Neural progenitor cell (in vitro differentiated cells): ENCODE measurements at regions not wholly inside any gene's neighbourhood (a gene's known extent, or its start where the extent isn't known, plus 50 kb on each side); places are given as distances from the start of the nearest gene placed in this dataset.

Experiments used
- EZH2 ChIP-seq: fragments of 200-600 bp; sonication (generic); IDR thresholded peaks from 2 replicates; pipeline ENCODE4 v1.6.1; 2017; ENCODE audit warnings: antibody characterized with exemption, mild to moderate bottlenecking, moderate library complexity
- EZH2phosphoT487 ChIP-seq: fragments of 200-600 bp; sonication (generic); IDR thresholded peaks from 2 replicates; pipeline ENCODE4 v1.6.1; 2017; ENCODE audit warnings: antibody characterized with exemption
- TF ChIP-seq, protein P1 (sequence below): fragments of 200-600 bp; sonication (generic); IDR thresholded peaks from 2 replicates; pipeline ENCODE4 v1.5.1; 2017; ENCODE audit warnings: antibody characterized with exemption, mild to moderate bottlenecking

DNA sequence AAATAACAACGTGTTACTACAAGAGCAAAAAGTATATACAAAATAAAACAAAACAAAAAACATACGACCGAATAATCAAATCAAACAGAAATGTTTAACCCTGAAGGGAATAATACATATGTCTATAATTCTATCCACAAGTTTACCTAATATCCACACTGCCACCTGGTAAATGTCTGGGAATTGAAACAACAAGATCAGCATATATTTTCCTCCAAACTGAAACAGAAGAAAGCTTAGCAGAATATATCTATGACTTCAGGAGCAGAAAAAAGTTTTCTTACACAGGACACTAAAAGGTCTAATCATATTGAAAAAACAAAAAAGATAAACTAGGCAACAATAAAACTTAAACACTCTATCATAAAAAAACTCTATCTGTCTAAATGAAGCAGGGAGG, 404.0 kb downstream of the CDH11 start:
- TF ChIP-seq, protein P1, sequence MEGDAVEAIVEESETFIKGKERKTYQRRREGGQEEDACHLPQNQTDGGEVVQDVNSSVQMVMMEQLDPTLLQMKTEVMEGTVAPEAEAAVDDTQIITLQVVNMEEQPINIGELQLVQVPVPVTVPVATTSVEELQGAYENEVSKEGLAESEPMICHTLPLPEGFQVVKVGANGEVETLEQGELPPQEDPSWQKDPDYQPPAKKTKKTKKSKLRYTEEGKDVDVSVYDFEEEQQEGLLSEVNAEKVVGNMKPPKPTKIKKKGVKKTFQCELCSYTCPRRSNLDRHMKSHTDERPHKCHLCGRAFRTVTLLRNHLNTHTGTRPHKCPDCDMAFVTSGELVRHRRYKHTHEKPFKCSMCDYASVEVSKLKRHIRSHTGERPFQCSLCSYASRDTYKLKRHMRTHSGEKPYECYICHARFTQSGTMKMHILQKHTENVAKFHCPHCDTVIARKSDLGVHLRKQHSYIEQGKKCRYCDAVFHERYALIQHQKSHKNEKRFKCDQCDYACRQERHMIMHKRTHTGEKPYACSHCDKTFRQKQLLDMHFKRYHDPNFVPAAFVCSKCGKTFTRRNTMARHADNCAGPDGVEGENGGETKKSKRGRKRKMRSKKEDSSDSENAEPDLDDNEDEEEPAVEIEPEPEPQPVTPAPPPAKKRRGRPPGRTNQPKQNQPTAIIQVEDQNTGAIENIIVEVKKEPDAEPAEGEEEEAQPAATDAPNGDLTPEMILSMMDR: no peak
- TF ChIP-seq EZH2 (no peak), EZH2phosphoT487 (no peak)
